Kidney glomerular epithelial cell (primary cell): ENCODE measurements at regions not wholly inside any gene's neighbourhood (a gene's known extent, or its start where the extent isn't known, plus 50 kb on each side); places are given as distances from the start of the nearest gene placed in this dataset.

Experiments
- DNase-seq: peaks from one replicate; lab custom pipeline; 2025; lab: John Stamatoyannopoulos, UW

DNA sequence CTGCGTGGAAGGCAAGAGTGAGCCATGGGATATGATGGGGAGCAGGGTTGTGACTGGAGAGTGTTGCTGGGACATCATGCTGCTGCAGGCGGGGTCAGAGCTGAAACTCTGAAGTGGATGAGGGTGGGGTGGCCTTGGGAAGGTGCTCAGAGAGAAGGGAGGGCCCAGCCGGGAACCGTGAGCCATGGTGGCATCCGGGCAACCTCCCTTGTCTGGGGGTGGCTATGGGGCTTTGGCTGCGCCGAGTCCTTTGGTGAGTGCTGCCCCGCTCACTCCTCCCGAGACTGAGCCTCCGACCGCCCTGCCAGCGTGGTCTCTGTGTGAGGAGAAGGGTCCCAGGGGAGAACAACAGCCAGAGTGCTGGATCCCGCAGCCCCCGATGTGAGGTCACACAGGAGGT, 632.0 kb downstream of the BRD1 start:
- no peak for DNase-seq

DNA sequence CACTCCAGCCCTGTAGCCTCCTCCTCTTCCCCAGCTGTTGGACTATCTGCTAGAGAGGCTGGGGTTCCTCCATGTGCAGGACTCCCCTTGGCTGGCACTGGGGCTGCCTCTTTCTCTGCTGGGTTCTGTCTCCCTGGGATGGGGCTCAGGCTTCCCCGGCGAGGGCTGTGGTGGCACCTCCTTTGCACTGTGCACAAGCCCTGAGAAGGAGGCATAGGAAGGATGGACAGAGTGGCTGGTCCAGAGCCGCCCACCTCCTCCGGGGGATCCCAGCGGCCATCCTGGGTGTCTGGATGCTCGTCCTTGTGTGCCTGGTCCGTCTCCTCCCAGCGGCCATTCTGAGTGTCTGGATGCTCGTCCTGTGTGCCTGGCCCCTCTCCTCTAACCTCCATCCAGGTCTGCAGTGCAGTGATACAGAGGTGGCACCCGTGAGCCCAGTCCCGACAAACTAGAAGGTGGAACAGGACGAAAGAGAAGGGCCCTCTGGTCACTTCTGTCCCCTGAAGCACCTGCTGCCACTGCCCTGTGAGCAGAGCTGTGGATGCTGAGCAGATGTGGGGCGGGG, 633.7 kb downstream of the BRD1 start:
- DNase-seq, result no peak

GRCh38 chr22:49193348-49193747, 634.3 kb downstream of the BRD1 start:
- DNase-seq, result no peak

GRCh38 chr22:49192857-49193250, 634.8 kb downstream of the BRD1 start:
- DNase-seq, result no peak

DNA sequence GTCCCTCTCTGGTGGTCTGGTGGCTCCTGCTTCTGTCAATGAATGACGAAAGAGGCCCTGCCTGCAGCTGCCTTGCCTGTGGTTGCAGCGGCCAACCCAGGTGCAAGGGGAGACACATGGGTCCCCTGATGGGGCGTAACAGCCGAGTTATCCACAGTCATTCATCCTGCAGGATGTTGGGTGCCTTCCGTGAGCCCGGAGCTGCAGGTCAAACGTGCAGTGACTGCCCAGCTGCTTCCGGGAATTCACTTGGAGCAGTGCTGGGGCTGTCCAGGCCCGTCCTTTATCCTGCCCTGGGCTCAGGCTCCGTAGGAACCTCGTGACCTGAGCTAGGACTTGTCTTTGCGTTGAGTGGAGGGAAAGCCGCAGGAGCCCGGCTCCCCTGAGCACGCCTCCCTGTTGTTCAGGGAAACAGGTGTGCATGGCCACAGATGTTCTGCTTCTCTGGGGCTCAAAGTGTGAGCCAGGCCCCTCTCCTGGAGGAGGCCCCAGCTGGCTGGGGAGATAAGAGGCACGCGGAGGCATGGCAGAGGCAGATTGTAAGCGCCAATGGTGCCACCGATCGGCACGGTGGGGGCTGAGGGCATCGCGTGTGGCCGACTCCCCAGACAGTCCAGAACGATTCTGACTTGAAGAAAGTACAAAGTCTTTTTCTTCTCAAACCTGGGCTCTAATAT, 635.4 kb downstream of the BRD1 start:
- no peak for DNase-seq

- no peak for DNase-seq
Observed at GRCh38 chr22:49191506-49191980, 636.1 kb downstream of the BRD1 start.

DNA sequence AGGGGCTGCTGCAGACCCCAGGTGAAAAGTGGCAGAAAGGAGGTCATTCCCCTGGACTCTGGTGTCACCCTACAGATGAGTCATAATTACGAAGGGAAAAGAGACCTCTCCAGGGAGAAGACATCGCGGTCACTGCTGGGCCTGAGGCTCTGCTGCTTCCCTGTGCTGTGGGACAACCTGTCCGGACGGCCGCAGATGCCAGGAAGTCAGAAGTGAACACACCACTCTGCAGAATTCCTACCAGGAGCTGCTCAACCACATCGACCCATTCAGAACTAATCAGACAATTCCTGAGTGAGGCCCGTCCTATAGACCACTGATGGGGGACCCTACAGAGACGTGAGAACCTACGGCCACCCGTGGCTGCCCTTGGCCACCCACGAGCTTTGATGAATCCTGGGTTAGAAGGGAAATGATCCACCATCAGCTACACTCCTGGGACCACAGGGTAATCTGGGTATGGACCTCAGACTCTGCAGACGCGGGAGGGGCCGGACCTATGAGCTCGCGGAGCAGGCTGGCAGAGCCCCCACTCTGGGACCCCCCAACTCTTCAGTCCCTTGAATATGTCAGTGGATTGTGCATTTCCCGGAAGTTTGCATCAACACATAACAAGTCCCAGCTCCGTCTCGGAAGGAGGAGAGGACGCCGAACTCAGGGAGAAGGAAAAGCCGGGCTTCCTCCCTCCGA, 636.7 kb downstream of the BRD1 start:
- no peak for DNase-seq

GRCh38 chr22:49189871-49190270, 637.8 kb downstream of the BRD1 start:
- no peak for DNase-seq

DNA sequence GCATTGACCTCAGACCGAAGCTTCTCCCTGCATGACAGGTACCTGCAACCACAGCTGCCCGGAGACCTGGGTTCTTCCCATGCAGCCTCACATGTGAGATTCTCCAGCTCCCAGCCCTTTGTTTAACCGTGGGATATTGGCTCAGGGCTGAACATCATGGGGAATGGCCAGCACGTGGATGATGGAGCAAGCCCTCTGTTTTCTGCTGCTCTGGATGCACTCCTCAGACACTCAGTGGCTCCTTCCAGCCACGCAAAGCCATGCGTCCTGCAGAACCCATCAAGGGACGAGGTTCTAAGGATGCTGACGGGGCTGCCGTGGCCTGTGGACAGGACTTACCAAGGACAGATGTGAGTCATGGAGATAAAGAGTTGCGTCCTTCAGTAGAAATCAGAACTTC, 639.1 kb downstream of the BRD1 start:
- DNase-seq, result no peak

GRCh38 chr22:49188091-49188490, 639.6 kb downstream of the BRD1 start:
- no peak for DNase-seq

GRCh38 chr22:49186762-49187161, 640.9 kb downstream of the BRD1 start:
- DNase-seq, result no peak

DNA sequence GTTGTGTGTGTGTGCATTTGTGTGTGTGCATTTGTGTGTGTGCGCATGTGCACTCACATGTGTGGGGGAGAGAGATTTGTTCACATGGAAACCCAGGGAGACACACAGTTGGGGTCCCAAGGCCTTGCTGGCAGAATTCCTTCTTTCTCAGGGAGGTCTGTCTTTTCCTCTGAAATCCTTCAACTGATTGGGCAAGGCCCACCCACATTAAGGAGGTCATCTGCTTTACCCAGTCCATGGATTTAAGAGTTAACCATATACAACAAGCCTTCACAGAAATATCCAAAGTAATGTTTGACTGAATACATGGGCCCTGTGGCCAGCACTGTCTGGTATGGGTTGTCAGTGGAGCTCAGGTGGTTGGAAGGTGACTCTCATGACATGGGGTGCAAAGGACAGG, 641.4 kb downstream of the BRD1 start:
- no peak for DNase-seq

DNA sequence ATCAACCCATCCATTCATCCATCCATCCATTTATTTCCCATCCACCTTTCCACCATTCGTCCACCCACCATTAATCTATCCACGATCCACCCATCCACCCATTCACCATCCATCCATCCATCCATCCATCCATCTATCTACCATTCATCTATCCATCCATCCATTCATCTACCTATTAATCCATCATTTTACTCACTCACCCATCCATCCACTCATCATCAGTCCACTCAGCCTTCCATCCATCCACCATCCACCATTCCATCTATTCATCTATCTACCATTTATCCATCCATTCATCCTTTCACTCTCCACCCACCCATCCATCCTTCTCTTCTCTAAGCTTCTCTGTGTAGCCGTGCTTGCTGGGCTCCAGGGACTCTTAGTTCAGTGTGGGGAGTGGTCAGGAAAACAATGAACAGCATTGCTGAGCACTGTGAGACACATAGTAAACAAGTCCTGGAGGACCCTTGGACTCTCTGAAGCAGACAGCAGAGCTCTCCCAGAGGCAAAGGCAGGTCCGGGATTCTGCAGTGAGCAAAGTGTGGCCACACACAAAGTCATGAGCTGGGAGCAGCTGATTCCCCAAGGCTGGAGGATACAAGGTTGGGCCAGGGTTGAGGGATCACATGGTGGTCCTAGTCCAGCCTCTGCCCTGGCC, 642.2 kb downstream of the BRD1 start:
- no peak for DNase-seq

GRCh38 chr22:49184736-49185135, 642.9 kb downstream of the BRD1 start:
- DNase-seq, result no peak

- DNase-seq, result no peak
Observed at GRCh38 chr22:49183826-49184216, 643.9 kb downstream of the BRD1 start.

DNA sequence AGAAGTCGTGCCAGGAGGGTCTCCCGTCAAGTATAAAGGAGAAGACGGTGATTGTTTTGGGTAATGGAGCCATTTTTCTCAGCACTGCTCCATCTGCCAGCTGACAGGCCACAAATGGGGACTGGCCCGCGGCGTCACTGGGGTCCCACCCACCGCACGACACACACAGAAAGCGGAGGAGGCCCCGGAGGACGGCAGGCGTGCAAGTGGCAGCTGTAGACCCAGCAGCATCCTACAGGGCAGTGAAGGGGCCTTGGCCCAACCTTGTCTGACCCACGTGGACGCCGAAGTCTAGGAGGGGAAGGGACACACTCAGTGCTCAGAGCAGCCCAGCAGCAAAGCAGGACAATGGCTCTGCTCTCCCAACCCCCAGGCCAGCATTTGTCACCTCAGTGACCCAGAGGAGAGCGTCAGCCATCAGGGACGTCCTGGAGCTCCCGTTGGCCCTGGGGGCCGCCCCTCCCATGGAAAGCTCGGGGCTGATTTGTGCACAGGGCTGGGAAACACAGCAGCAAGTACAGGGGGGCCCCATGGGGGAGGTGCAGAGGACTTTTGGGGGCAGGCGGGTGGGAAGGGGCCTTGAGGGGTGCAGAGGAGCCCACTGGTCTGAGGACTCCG, 644.4 kb downstream of the BRD1 start:
- DNase-seq, result no peak

- DNase-seq, result no peak
Observed at GRCh38 chr22:49182416-49182815, 645.3 kb downstream of the BRD1 start.

GRCh38 chr22:49181942-49182341, 645.7 kb downstream of the BRD1 start:
- DNase-seq, result no peak

- no peak for DNase-seq
Observed at GRCh38 chr22:49181431-49181830, 646.2 kb downstream of the BRD1 start.

GRCh38 chr22:49180683-49181024, 647.0 kb downstream of the BRD1 start:
- DNase-seq, result no peak

DNA sequence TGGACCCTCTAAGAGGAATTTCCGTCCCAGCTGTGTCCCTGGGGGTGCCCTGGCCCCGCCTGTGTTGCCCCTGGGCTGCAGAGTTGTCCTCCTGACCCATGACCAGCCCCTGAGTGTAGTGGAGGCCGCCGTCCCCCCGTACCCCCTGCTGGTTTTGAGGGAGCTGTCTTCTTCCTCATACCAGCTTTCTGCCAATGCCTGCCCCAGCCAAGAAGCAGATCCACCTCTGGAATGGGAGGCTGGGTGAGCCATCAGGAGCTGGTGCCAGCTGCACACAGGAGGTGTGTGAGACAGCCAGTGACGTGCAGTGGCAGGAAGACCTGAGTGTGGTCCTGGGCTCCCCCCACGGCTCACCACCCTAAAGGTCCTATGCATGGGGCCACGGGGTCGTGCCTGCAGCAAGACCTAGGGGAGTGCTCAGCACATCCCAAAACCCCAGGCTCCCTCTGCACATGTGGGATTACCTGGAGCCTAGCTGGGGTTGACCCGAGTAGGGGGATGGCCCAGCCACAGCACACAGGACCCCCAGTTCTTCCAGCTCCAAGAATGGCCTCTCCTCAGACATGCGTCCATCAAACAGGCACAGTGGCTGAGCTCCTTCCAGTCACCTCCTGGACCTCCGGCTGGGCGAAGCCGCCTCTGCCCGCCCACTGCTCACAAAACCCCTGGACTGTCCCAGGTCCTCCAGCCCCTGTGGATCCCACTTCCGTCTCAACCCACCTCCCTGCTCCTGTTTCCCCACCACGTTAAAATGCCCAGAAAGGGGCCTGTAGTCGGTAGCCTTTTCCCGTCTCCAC, 647.6 kb downstream of the BRD1 start:
- DNase-seq, result no peak

GRCh38 chr22:49179175-49179574, 648.5 kb downstream of the BRD1 start:
- DNase-seq, result no peak
